Gastrocnemius medialis (tissue), 4 donors: ENCODE measurements at regions not wholly inside any gene's neighbourhood (a gene's known extent, or its start where the extent isn't known, plus 50 kb on each side); places are given as distances from the start of the nearest gene placed in this dataset.

Experiments used
- POLR2A ChIP-seq, 2 donors: fragments of 450-650 bp; IDR thresholded peaks; one replicate each; pipeline ENCODE4 v1.6.1; 2017; ENCODE audit warnings: antibody characterized with exemption in 2 of 2, mild to moderate bottlenecking in 2 of 2, moderate library complexity in 2 of 2
- TF ChIP-seq, protein P1 (sequence below), 5 experiments: fragments of 450-650 bp in 3 of 5; fragments of 200-600 bp in 2 of 5; sonication (generic) in 2 of 5; IDR thresholded peaks in 4 of 5; conservative IDR thresholded peaks in 1 of 5; 1 replicate in 4 of 5; 2 replicates in 1 of 5; pipeline ENCODE4 v1.5.1; 2016 to 2019; ENCODE audit warnings: antibody characterized with exemption in 5 of 5, mild to moderate bottlenecking in 3 of 5, moderate library complexity in 3 of 5

GRCh38 chr2:168392024-168392423 lies 64.0 kb upstream of the CERS6 start:
- TF ChIP-seq, protein P1, sequence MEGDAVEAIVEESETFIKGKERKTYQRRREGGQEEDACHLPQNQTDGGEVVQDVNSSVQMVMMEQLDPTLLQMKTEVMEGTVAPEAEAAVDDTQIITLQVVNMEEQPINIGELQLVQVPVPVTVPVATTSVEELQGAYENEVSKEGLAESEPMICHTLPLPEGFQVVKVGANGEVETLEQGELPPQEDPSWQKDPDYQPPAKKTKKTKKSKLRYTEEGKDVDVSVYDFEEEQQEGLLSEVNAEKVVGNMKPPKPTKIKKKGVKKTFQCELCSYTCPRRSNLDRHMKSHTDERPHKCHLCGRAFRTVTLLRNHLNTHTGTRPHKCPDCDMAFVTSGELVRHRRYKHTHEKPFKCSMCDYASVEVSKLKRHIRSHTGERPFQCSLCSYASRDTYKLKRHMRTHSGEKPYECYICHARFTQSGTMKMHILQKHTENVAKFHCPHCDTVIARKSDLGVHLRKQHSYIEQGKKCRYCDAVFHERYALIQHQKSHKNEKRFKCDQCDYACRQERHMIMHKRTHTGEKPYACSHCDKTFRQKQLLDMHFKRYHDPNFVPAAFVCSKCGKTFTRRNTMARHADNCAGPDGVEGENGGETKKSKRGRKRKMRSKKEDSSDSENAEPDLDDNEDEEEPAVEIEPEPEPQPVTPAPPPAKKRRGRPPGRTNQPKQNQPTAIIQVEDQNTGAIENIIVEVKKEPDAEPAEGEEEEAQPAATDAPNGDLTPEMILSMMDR (IDR thresholded peaks at IDR 0.05 in 4 of 5, conservative IDR thresholded peaks at IDR 0.05 in 1 of 5) = no peak
- no peak for TF ChIP-seq POLR2A (IDR thresholded peaks at IDR 0.05)
